ENCODE measurements at regions not wholly inside any gene's neighbourhood (a gene's known extent, or its start where the extent isn't known, plus 50 kb on each side); places are given as distances from the start of the nearest gene placed in this dataset.

- no peak for TF ChIP-seq EZH2 (IDR thresholded peaks at IDR 0.05; ENCODE audit: low read length)
- TF ChIP-seq CTCF (optimal IDR thresholded peaks at IDR 0.05 in 1 of 3, IDR thresholded peaks at IDR 0.05 in 1 of 3, conservative IDR thresholded peaks at IDR 0.05 in 1 of 3; ENCODE audit: extremely low read depth in 1 of 3, insufficient read depth in 2 of 3, low read length in 3 of 3), result no peak
Observed at GRCh38 chr9:135281791-135282737, 194.6 kb downstream of the OLFM1 start.

Data from keratinocyte (primary cell).